ENCODE measurements at regions not wholly inside any gene's neighbourhood (a gene's known extent, or its start where the extent isn't known, plus 50 kb on each side); places are given as distances from the start of the nearest gene placed in this dataset.

DNA sequence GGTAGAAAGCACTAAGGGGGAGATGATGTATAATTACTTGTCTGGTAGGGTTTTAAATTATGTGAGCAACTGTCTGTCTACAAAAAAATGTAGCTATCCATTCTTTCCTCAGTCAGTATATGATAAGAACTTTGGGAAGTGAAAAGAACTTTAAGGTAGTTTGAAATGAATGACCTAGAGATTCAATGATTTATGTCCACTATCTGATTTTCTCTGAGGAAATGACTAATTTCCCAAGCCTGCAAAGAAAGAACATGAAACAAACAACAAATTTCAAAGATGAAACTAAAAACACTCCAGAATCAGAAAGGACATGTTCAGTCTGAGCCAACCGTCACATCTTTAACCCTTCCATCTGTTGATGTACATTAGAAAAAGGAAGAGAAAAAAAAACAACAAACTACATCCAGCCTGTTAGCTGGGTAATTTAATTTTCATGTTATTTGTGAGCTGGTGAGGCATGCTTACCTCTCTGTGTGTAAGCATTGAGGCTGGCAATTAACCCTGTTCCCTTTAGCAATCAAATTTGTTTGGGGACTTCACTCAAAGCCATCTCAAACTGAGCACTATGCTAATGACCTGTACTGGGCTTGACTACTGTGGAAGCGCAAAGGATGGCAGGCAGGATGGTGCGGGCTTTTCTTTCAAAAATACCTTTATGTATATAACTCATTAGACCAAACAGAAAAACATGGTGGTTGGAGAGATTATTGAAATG is 220.1 kb downstream of the TUSC7 start:
- DNase-seq (ENCODE audit: low read depth) = no peak

DNA sequence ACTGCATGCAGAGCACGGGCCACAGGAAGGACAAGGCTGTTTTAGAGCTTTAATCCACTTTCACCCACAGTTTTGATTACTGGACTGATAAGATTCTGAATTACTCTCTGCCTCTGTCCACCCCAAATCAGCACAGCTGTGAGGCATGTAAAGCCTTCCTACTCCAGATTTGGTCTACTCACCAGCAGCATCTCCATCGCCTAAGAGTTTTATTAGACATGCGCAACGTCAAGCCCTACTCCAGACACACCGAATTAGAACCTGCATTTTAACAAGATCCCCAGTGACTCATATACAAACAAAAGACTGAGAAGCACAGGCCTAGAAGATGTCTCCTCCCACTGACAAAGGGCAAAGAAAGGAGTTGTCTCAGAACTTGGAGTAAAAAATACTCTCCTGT is 221.2 kb downstream of the TUSC7 start:
- DNase-seq (ENCODE audit: low read depth) = no peak

DNA sequence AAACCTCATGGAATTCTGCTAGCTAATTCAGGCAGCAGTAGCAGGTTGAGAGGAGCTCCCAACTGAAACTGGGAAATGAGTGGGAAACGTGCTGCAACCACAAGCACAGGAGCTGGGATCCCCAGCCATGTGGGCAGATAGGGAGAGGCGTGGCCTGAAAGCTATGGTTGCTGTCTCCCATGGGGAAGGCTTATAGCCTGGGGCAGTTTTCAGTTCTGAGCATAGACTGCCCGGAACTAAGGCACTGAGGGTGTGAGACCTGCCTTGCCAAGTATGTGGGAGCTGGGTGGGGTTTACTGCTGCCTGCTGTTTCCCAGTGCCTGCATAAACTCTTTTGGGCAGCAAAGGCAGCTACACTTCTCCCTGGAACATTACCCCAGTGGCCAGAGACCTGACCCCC is 229.5 kb downstream of the TUSC7 start:
- DNase-seq (ENCODE audit: low read depth) = no peak

DNA sequence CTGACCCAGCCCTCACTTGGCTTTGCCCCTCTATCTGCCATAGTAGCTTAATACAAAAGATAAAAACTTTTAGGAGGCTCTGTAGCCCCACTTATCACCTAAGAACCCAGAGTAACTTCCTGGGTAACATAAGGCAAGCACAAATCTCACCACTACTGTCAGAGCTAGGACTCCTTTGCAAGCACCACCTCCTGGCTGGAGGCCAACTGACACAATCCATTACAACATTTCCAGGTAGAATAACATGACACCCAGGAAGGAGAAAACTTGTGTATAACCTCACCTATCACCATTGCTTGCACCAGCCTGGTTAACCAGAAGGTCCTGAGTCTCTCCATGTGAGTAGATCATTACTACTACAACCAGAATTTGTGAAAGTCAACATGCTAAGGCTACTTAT is 230.0 kb downstream of the TUSC7 start:
- no peak for DNase-seq (ENCODE audit: low read depth)

DNA sequence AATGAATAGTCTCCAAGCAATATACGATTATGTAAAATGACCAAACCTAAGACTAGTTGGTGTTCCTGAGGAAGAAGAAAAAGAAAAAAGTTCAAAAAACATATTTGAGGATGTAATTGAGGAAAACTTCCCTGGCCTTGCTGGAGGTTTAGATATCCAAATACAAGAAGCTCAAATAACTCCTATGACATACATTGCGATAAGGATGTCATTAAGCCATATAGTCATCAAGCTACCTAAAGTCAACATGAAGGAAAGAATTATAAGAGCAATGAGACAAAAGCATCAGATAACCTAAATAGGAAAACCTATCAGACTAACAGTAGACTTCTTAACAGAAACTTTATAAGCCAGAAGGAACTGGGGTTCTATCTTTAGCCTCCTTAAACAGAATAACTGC is 231.1 kb downstream of the TUSC7 start:
- no peak for DNase-seq (ENCODE audit: low read depth)

DNA sequence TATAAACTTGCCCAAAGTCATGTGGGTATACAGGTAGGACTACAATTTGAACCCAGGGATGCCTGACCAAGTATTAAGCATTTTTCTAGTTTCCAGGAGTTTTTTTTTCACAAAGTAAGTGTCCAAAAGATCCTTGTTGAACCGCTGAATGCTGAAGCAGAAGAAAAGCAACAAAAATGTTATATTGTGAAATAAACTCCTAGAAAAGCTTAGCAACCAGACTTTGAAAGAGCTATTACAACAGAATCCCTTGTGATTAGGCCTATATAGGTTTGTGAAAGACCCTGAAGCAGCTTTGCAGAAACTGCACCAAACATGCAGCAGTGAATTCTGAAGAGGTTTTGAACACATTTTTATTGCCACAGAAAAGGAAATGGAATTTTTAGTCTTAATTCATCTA is 236.8 kb downstream of the TUSC7 start:
- no peak for DNase-seq (ENCODE audit: low read depth)

DNA sequence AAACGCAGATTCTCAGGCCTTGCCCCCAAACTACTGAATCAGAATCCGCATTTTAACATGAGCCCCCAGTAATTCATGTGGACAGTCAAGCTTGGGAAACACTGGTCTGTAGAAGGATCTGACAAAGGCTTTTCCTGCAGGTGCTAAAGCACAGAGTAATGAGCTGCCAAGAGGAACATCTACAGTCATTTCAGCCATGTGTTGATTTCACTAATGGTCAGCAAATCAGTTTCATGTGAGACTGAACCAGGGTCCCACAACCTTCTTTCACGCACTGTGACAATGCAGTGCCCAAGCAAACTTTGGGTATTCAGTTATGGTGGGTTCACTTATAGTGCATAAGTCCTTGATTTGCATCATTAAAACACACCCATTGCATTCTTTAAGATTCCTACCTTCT is 237.6 kb downstream of the TUSC7 start:
- no peak for DNase-seq (ENCODE audit: low read depth)

DNA sequence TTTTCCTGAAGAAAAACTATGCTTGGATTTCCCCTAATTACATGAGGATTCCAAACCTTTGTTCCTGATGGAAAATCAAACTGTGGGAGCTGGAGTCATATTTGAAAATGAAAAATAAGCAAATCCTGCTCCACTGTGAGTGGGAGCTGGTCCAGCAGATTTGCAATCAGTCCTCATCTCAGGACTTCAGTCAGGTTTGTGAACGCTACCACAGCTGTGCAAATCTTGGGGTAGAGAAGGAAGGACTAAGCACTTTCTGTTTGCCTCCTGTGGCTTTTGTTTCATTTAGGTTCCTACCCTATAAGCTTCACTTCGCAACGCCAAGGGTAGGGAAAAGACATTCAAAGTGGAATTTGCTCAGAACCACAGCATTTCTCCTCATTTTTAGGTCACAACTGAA is 238.2 kb downstream of the TUSC7 start:
- DNase-seq (ENCODE audit: low read depth) = no peak

DNA sequence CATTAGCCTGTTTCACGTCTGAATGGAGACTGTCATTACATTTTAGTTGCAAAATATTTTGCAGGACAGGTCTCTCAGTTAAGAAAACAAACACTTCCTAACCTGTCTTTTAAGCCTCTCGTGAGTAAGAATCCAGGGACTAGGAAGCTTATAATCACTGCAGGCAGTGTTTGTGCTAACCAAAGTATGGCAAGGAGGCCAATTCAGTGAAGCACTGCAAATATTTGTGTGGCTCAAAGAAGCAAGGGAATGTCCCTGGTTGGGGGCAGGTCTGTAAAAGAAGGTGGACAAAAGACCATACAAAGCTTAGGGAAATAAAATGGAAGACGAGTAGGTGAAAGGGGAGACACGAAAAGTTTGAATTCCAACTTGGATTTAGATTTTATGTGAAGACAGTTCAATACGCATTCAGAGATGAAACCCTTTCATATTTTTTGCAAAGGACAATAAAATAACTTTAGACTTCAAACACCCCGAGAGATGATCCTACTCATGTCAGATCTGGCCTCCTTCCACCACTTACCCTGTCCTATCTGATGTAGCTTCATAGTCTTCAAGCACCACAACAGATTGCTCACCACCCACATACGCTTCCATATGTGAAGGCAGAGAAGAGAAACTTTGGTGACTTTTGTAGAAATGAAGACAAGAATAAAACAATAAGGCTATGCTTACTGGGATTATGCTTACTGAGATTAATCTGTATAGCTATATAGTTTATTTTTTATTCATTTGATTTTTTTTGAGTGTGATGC is 240.9 kb downstream of the TUSC7 start:
- no peak for DNase-seq (ENCODE audit: low read depth)

DNA sequence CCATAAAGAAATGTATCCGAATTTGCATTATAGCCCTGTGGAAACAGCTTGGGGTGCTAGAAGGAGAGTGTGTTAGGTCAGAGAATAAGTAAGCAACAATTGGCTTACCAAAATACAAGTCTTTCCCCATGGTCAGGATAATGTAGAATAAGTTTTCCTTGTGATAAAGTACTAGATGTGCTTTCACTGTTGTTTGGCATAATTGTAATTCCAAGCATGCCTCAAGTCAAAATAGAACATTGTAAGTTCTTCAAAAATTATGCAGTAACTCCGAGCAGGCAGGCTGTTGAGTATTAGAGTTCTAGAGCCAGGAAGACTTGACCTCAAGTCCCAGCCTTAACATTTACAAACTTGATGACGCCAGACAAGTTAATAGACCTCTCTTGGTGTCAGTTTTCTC is 242.0 kb downstream of the TUSC7 start:
- DNase-seq (ENCODE audit: low read depth) = no peak

DNA sequence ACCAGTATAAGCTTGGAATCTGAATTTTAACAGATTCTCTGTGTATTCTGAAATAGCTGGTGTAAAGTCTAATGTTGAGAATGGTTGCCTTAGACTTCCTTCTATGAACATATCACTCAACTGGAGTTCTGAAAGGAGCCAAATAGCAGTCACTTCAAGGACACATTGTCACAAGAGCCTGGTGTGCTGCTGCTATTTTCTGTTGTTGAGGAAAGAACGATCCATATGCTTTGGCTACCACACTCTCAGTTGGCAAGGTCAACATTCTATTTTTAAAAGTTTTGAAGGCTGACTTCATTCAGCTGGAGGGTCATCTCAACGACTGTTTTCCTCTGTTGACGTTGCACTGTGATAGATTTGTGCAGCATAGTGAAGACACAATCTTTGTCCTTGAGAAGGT is 248.7 kb downstream of the TUSC7 start:
- no peak for DNase-seq (ENCODE audit: low read depth)

DNA sequence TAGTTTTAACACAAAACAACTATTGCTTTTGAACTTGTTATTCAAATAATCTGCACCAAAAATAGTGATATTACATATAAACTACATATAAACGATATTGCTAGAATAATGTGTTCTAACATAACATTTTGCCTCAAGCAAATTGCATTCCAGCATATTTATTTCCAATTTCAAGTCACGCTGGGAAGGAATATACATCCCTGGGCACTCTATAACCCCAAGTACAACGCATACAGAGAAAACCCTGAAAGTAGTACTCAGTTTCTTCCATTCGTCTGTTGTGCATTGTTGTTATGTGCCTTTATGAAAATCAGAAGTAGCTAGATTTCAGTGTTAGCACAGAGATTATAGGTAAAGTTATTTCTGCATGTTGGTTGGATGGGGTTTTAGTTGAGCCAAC is 251.5 kb downstream of the TUSC7 start:
- DNase-seq (ENCODE audit: low read depth) = no peak

DNA sequence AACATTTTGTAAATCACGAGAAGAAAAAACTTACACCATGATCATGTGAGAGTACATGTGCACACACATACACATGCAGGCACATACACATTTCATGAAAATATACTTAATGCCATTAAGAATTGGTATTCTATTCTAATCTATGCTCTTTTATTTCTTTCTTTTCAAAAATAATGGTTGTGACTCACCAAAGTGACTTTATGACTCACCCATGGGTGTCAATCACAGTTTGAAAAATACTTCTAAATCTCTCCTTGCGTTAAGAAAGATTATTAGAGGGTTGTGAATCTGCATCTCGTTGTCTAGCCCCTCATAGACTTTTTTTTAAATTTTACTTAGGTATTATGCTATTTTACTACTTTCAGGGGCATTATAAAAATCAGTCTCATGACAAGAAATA is 254.2 kb downstream of the TUSC7 start:
- no peak for DNase-seq (ENCODE audit: low read depth)

DNA sequence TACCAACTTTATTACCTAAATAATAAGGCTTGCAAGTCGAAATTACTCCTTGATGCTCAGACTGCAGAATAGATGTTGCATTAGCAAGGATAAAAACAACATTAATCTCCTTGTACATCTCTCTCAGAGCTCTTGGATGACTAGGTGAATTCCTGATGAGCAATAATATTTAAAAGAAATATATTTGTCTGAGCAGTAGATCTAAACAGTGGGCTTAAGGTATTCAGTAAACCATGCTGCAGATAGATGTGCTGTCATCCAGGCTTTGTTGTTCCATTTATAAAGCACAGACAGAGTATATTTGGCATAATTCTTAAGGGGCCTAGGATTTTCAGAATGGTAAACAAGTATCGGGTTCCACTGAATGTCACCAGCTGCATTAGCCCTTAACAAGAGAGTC is 257.1 kb downstream of the TUSC7 start:
- no peak for DNase-seq (ENCODE audit: low read depth)

DNA sequence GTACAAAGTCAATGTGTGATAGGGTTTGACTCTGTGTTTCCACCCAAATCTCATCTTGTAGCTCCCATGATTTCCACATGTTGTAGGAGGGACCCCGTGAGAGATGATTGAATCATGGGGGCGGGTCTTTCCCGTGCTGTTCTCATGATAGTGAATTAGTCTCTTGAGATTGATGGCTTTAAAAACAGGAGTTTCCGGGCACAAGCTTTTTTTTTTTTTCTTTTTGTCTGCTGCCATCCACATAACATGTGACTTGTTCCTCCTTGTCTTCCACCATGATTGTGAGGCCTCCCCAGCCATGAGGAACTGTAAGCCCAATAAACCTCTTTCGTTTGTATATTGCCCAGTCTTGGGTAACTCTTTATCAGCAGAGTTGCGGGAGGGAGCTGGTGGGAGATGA is 259.6 kb downstream of the TUSC7 start:
- no peak for DNase-seq (ENCODE audit: low read depth)

DNA sequence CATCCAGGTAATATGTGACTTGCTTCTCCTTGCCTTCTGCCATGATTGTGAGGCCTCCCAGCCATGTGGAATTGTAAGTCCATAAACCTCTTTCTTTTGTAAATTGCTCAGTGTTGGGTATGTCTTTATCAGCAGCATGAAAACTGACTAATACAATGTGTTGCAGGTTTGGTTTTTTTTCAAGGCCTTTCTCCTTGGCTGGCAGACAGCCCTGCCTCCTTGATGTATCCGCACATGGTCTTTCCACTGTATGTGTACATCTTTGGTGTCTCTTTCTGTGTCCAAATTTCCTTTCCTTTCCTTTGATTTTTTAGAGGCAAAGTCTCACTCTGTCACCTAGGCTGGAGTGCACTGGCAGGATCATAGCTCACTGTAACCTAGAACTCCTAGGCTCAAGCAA is 260.1 kb downstream of the TUSC7 start:
- DNase-seq (ENCODE audit: low read depth) = no peak

DNA sequence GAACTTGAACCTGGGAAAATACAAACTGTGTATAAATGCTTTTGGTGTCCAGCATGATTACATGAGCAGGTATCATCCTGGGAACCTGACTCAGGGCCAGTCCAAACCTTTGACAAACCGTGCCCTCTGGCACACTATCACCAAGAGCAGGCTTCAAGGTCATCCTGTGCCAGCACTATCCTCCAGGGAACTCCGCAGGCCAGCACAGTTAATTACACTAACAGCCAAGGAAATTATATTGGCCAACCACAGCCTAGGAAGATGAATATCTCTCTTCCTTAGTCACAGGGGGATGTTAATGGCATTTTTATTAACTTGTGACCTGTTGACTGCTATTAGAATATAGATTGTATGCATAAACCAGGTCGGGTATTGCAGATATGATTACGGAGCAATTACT is 262.0 kb downstream of the TUSC7 start:
- DNase-seq (ENCODE audit: low read depth) = no peak

DNA sequence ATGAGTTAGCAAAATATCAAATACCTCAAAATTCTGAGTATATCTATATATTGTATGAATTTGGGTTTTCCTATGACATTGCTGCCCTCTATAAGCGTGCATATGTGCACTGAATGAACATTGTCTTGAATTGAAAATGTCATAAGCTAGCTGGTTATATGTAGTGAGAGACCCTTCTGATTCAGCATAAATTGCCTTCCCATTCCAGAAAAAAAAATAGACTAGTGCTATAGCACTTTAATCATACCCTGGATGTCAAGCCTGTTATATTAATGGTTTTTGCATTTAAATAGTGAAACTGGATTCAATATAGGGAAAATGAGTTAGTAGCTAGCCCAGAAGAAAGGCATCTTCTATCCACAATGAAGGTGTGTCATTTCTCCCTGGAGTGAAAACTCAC is 265.1 kb downstream of the TUSC7 start:
- no peak for DNase-seq (ENCODE audit: low read depth)

DNA sequence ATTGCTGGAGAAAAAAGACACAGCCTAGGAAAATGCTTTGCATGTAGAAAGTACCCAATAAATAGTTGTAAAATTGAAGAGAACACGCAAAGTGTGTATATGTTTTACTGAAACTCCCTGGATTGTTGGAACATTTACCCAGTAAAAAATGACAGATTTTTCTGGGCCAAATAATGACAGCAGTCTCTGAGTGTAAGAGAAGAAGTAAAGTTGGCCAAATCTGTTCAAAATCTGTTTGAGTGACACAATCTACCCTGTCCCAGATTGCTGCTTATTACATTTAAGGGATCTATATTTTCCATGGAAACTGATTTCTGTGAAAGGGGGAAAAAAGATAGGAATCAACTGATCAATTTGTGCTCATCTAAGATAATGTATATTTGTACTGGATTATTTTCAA is 267.9 kb downstream of the TUSC7 start:
- no peak for DNase-seq (ENCODE audit: low read depth)

DNA sequence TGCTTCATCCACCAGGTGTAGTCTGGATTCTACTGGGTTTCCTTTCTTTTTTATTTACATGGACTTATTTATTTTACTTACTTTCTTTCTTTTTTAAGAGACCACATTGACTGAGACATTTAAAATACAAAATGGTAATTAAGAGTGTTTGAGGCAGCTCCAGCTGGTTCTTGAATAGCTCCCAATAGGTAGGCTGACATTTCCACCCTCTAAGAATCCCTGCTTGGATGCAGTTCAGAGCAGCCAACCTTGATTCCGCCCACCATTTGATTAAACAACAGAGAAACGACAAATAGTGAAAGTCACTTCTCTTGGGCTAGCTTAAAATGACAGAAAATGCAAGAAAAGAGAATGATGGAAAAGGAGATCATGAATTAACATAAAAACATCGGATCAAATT is 270.5 kb downstream of the TUSC7 start:
- no peak for DNase-seq (ENCODE audit: low read depth)

DNA sequence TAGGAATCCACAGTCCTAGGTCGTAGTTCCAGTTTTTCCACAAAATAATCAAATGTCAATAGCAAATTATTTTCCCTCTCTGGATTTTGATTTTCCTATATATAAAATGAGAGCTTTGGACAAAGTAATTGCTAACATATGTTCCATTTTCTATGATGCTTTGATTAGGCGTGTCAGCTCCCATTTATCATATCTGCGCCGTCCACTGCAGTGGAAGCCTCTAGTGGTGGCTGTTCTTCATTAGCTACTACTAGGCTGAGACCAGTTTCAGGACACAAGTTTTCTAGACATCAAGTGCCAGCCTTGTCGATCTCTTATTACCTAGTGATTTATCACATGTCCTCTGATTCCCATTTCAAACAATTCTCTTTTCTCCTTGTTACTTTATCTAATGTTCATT is 271.5 kb downstream of the TUSC7 start:
- no peak for DNase-seq (ENCODE audit: low read depth)

DNA sequence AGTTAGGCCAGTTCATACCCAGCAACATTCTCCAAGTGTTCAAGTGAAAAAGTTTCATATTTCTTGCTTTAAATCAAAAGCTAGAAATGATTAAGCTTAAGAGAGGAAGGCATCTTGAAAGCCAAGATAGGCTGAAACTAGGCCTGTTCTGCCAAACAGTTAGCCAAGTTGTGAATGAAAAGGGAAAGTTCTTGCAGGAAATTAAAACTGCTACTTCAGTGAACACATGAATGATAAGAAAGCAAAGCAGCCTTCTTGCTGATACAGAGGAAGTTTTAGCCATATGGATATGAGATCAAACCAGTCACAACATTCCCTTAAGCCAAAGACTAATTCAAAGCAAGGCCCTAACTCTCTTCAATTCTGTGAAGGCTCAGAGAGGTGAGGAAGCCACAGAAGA is 274.7 kb downstream of the TUSC7 start:
- no peak for DNase-seq (ENCODE audit: low read depth)

DNA sequence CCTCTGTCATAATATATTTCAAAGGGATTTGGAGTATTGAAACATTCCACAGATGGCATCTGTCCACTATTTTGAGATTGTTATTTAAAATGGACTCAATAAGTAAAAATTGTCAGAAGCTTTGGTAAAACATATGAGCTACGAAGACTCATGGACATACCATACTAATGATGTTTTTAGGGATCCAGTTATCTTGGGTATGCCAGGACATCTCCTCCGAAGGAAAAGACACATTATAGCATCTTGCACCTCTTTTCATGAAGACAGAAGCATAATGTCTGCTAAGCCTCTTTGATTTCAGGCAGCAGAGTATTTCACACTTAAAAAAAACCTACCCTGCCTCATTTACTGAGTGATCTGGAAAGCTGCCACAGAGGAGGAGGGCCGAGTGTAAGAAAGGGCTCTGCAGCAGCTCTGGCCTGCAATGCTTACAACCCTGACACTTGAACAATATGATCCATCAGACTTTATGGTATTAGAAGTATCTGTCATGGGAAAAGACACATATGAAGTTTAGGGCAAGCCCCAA is 284.8 kb downstream of the TUSC7 start:
- no peak for DNase-seq (ENCODE audit: low read depth)

DNA sequence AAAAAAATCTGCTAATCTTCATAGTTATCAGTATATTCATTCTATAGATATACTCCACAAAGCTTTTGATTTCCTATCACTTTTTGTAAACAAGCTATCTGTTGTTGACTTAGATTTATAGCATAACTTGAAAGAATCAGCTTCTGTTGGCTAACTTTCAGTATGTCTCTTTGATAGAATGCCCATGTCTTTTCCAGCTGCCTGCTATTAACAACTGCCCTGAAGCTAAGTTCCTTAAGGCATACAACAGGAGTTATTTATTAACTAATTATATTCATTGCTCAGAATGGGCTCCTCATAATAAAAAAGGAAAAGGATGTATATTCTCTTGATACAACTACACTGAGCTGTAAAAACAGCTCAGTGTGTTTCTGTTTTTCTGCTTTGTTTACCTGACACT is 293.9 kb downstream of the TUSC7 start:
- DNase-seq (ENCODE audit: low read depth) = no peak

Measured in activated T-helper 9 cell treated with anti-CD3 and anti-CD28 coated beads, Interleukin-2, amount 50 U/mL, for 16 hours (primary cell).